NT2/D1 (cell line): ENCODE measurements at regions not wholly inside any gene's neighbourhood (a gene's known extent, or its start where the extent isn't known, plus 50 kb on each side); places are given as distances from the start of the nearest gene placed in this dataset.

Experiments
- DNase-seq: peaks from one replicate; pipeline ENCODE4 v3.0.0-alpha.2; 2011; ENCODE audit warnings: low read depth, low spot score
- H3K27me3 ChIP-seq: 2 replicates; pipeline ENCODE4 v1.6.0; 2011; ENCODE audit warnings: mild to moderate bottlenecking; ENCODE audit not compliant: insufficient read length, insufficient read depth
- H3K36me3 ChIP-seq: 2 replicates; pipeline ENCODE4 v1.6.1; 2011; ENCODE audit warnings: mild to moderate bottlenecking, low read length, mixed read lengths; ENCODE audit not compliant: insufficient read depth, insufficient read length
- H3K4me1 ChIP-seq: 2 replicates; pipeline ENCODE4 v1.5.1; 2011; ENCODE audit not compliant: insufficient read depth, insufficient read length
- H3K4me3 ChIP-seq: 2 replicates; pipeline ENCODE4 v1.5.1; 2011; ENCODE audit warnings: low read depth; ENCODE audit not compliant: insufficient read length
- H3K9ac ChIP-seq: 2 replicates; pipeline ENCODE4 v1.6.0; 2011; ENCODE audit warnings: low read depth; ENCODE audit not compliant: insufficient read length
- H3K9me3 ChIP-seq: 2 replicates; pipeline ENCODE4 v1.5.1; 2011; ENCODE audit warnings: mild to moderate bottlenecking, low read length; ENCODE audit not compliant: insufficient read depth
- SUZ12 ChIP-seq: IDR thresholded peaks from 2 replicates; pipeline ENCODE4 v1.6.1; 2011; ENCODE audit not compliant: insufficient read length, insufficient read depth; ENCODE audit errors: extremely low read depth
- YY1 ChIP-seq: IDR thresholded peaks from 2 replicates; pipeline ENCODE4 v1.6.1; 2011; ENCODE audit not compliant: insufficient read length, insufficient read depth
- ZNF274 ChIP-seq: IDR thresholded peaks from 2 replicates; pipeline ENCODE4 v1.6.1; 2011; ENCODE audit warnings: mild to moderate bottlenecking, low read depth, low read length

- no peaks in the 10 kb centered on the region for H3K27me3 ChIP-seq
- no peak overlapping the region for H3K4me3 ChIP-seq
- peaks cover 2% of the 10 kb centered on the region for H3K4me1 ChIP-seq
- no peak overlapping the region for H3K9ac ChIP-seq
- TF ChIP-seq ZNF274 (no peak), SUZ12 (no peak), YY1 (no peak)
- no peaks in the 10 kb centered on the region for H3K36me3 ChIP-seq
- DNase-seq, result no peak
- H3K9me3 ChIP-seq, result no peaks in the 10 kb centered on the region
Measured at GRCh38 chr19:31144075-31144870, 205.0 kb downstream of the TSHZ3 start.

DNA sequence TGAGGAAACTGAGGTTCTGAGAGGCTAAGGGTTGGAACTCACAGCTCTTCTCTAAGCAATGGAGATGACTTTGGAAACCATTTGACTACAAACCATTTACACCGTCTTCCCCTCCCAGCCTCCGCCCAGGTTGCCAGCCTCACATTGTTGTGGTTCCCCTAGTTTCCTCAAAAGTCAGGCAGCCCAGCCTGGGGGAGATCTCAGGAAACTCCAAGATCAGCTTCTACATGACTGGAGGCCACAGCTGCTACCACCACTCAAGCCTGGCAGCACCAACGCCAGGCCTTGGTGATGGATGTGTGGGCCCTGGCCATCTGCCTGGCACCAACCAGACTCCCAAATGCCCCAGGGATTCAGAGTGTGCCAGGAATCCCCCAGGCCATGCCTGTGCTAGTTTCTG is 207.9 kb downstream of the TSHZ3 start:
- Histone ChIP-seq H3K4me3 (no peak overlapping the region), H3K36me3 (no peaks in the 10 kb centered on the region), H3K9me3 (no peaks in the 10 kb centered on the region), H3K9ac (no peak overlapping the region), H3K4me1 (peaks cover 2% of the 10 kb centered on the region), H3K27me3 (no peaks in the 10 kb centered on the region)
- TF ChIP-seq ZNF274 (no peak), YY1 (no peak)
- DNase-seq, result no peak

DNA sequence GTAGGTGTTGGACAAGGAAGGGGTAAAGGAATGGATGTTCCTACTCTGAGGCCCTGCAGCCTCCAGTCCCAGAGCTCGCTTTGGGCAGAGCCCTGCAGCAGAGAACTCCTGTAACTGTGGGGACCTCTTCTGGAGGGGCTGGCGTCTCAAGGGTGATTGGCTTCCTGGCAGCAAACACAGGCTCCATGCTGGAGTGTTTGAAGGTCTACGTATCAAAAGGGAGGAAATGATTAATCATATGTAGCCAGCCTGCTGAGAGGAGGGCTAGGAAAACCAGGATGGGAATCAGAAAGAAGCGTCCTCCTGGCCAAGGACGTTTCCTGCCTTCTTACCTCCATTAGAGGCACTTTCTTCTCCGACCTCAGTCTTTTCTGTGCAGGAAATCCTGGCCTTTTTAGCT is 208.5 kb downstream of the TSHZ3 start:
- TF ChIP-seq ZNF274 (no peak), YY1 (no peak), SUZ12 (no peak)
- Histone ChIP-seq H3K4me1 (peaks cover 2% of the 10 kb centered on the region), H3K9ac (no peak overlapping the region), H3K36me3 (no peaks in the 10 kb centered on the region), H3K9me3 (no peaks in the 10 kb centered on the region), H3K27me3 (no peaks in the 10 kb centered on the region), H3K4me3 (no peak overlapping the region)
- DNase-seq, result no peak

- Histone ChIP-seq H3K4me1 (peaks cover 2% of the 10 kb centered on the region), H3K36me3 (no peaks in the 10 kb centered on the region), H3K9ac (no peak overlapping the region), H3K4me3 (no peak overlapping the region), H3K9me3 (no peaks in the 10 kb centered on the region), H3K27me3 (no peaks in the 10 kb centered on the region)
- TF ChIP-seq YY1, result no peak
- TF ChIP-seq ZNF274, result no peak
- TF ChIP-seq SUZ12, result no peak
- DNase-seq, result no peak
Measured at GRCh38 chr19:31139871-31140505, 209.2 kb downstream of the TSHZ3 start.

DNA sequence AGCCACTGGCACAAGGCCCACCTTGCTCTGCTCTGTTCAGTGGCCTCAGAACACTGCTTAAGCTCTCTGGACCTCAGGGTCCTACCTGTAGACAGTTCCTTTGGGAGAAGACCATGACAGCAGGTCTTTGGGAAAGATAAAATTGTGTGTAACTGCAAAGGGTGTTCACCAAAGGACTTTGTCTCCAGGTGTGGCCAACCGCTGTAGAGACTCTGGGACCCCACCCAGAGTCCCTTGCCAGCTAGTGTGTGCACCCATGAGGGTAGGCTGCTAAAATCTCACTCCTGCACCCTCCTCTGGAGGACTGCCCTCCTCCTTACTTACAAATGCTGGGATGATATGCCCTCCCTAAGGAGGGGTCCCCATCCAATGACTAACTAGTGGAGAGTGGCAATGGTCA is 211.2 kb downstream of the TSHZ3 start:
- no peak for DNase-seq

DNA sequence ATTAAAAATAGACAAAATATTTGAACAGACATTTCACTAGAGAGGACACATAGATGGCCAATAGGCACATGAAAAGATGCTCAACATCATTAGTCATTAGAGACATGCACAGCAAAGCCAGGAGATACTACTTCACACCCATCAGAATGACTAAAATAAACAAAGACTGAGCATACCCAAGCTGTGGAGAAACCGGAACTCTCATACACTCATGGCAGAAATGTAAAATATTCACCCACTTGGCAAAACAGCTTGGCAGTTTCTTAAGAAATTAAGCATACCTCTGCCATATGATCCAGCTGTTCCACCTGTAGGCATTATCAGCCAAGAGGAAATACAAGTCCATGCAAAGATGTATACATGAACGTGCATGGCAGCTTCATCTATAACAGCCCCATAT is 213.4 kb downstream of the TSHZ3 start:
- DNase-seq, result no peak
- H3K4me3 ChIP-seq, result no peak overlapping the region
- no peak overlapping the region for H3K9ac ChIP-seq
- TF ChIP-seq YY1 (no peak), SUZ12 (no peak), ZNF274 (no peak)
- H3K27me3 ChIP-seq, result no peaks in the 10 kb centered on the region
- no peaks in the 10 kb centered on the region for H3K36me3 ChIP-seq
- no peaks in the 10 kb centered on the region for H3K9me3 ChIP-seq
- H3K4me1 ChIP-seq, result no peaks in the 10 kb centered on the region

More for the DNA sequence above, 211.2 kb downstream of the TSHZ3 start:
- no peaks in the 10 kb centered on the region for H3K4me1 ChIP-seq
- no peak overlapping the region for H3K4me3 ChIP-seq
- H3K9ac ChIP-seq, result no peak overlapping the region
- no peaks in the 10 kb centered on the region for H3K36me3 ChIP-seq
- TF ChIP-seq SUZ12 (no peak), YY1 (no peak), ZNF274 (no peak)
- H3K27me3 ChIP-seq, result no peaks in the 10 kb centered on the region
- H3K9me3 ChIP-seq, result no peaks in the 10 kb centered on the region

DNA sequence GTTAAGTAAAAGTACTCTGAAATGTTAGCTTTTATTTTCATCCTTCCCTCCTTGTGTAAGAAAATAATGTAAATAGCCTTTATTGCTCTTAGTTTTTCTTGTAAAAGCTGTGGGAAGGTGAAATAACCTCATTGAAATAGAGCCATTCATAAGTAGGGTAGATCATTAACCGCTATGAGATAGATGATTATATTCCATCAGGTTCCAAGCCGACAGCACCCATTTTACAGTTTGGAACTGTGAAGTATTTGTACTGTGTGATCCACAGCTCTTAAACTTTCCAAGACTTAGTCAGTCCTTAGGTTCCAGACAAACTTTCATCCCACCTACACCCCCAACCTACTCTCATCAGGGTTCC is 216.5 kb downstream of the TSHZ3 start:
- Histone ChIP-seq H3K9me3 (no peaks in the 10 kb centered on the region), H3K27me3 (no peaks in the 10 kb centered on the region), H3K4me1 (no peaks in the 10 kb centered on the region), H3K9ac (no peak overlapping the region), H3K4me3 (no peak overlapping the region), H3K36me3 (no peaks in the 10 kb centered on the region)
- no peak for DNase-seq
- TF ChIP-seq SUZ12 (no peak), ZNF274 (no peak), YY1 (no peak)
